ENCODE measurements at regions not wholly inside any gene's neighbourhood (a gene's known extent, or its start where the extent isn't known, plus 50 kb on each side); places are given as distances from the start of the nearest gene placed in this dataset.

- Mint-ChIP-seq H3K27ac (no peak overlapping the region), H3K4me3 (no peak overlapping the region), H3K36me3 (ENCODE audit: low read depth) (peaks cover 2% of the 10 kb centered on the region; the same call in 1 of the 3 replicates), H3K4me1 (no peaks in the 10 kb centered on the region), H3K27me3 (ENCODE audit: insufficient read depth, low read depth, poor library complexity) (peaks cover 3% of the 10 kb centered on the region), H3K9me3 (no peaks in the 10 kb centered on the region)
- H3K9me2 ChIP-seq (ENCODE audit: insufficient read depth), result 0 out of 2 replicates have a peak, but pooled peaks cover 17% of the 10 kb centered on the region
- DNase-seq (ENCODE audit: low spot score) (no peak), ATAC-seq (no peak)
- H3K36me3 ChIP-seq (ENCODE audit: insufficient read depth), result no peaks in the 10 kb centered on the region
- H3F3A ChIP-seq (replicated peaks; ENCODE audit: low read depth), result no peaks in the 10 kb centered on the region
- H3K79me2 ChIP-seq (replicated peaks; ENCODE audit: insufficient read depth), result no peaks in the 10 kb centered on the region
- H3K4me1 ChIP-seq (ENCODE audit: insufficient read depth), result no peaks in the 10 kb centered on the region
- no peaks in the 10 kb centered on the region for H4K20me1 ChIP-seq (replicated peaks; ENCODE audit: insufficient read depth)
- no peak overlapping the region for H2AFZ ChIP-seq
- no peak overlapping the region for H3K4me3 ChIP-seq
- no peak overlapping the region for H3K4me2 ChIP-seq
- H3K27me3 ChIP-seq (ENCODE audit: insufficient read depth), result no peaks in the 10 kb centered on the region
- no peak overlapping the region for H3K27ac ChIP-seq (ENCODE audit: low read depth)
- no peak for TF ChIP-seq EZH2 (IDR thresholded peaks at IDR 0.05; ENCODE audit: low read depth, unreplicated experiment)
- no peak for TF ChIP-seq CREB1 (CRISPR knock-in tag; IDR thresholded peaks at IDR 0.05; ENCODE audit: low read depth)
- TF ChIP-seq NANOG (IDR thresholded peaks at IDR 0.05; ENCODE audit: borderline replicate concordance), result no peak
- no peak for TF ChIP-seq ETS1 (IDR thresholded peaks at IDR 0.05)
- TF ChIP-seq ZNF114 (CRISPR knock-in tag; IDR thresholded peaks at IDR 0.05), result no peak
- no peak for TF ChIP-seq EZH2phosphoT487 (IDR thresholded peaks at IDR 0.05; ENCODE audit: unreplicated experiment)
- no peak for TF ChIP-seq STAT1 (IDR thresholded peaks at IDR 0.05; ENCODE audit: unreplicated experiment)
- TF ChIP-seq ZNF331 (CRISPR knock-in tag; IDR thresholded peaks at IDR 0.05; ENCODE audit: low read depth), result no peak
Measured at GRCh38 chr20:39946931-39947330, 742.1 kb downstream of the MAFB start.

- Histone ChIP-seq H3K79me2 (replicated peaks; ENCODE audit: insufficient read depth) (no peaks in the 10 kb centered on the region), H3K27me3 (ENCODE audit: insufficient read depth) (no peaks in the 10 kb centered on the region), H3K9me2 (ENCODE audit: insufficient read depth) (0 out of 2 replicates have a peak, but pooled peaks cover 17% of the 10 kb centered on the region), H3K4me1 (ENCODE audit: insufficient read depth) (0 out of 2 replicates have a peak, but pooled peaks cover 2% of the 10 kb centered on the region), H4K20me1 (replicated peaks; ENCODE audit: insufficient read depth) (no peaks in the 10 kb centered on the region), H3K4me2 (no peak overlapping the region), H3K4me3 (no peak overlapping the region), H3K27ac (ENCODE audit: low read depth) (no peak overlapping the region), H3K36me3 (ENCODE audit: insufficient read depth) (no peaks in the 10 kb centered on the region), H2AFZ (no peak overlapping the region), H3F3A (replicated peaks; ENCODE audit: low read depth) (no peaks in the 10 kb centered on the region)
- no peak overlapping the region for H3K27ac Mint-ChIP-seq
- H3K27me3 Mint-ChIP-seq (ENCODE audit: insufficient read depth, low read depth, poor library complexity), result peaks cover 3% of the 10 kb centered on the region
- peaks cover 2% of the 10 kb centered on the region; the same call in 1 of the 3 replicates for H3K36me3 Mint-ChIP-seq (ENCODE audit: low read depth)
- no peak for TF ChIP-seq JUNB (IDR thresholded peaks at IDR 0.05; ENCODE audit: unreplicated experiment)
- TF ChIP-seq ZNF114 (CRISPR knock-in tag; IDR thresholded peaks at IDR 0.05), result no peak
- TF ChIP-seq EZH2 (IDR thresholded peaks at IDR 0.05; ENCODE audit: low read depth, unreplicated experiment), result no peak
- TF ChIP-seq ZNF462 (CRISPR knock-in tag; IDR thresholded peaks at IDR 0.05), result no peak
- TF ChIP-seq ETS1 (IDR thresholded peaks at IDR 0.05), result no peak
- no peak for TF ChIP-seq POLR2AphosphoS5 (IDR thresholded peaks at IDR 0.05; ENCODE audit: low read depth)
- TF ChIP-seq CREB1 (CRISPR knock-in tag; IDR thresholded peaks at IDR 0.05; ENCODE audit: low read depth), result no peak
- TF ChIP-seq STAT1 (IDR thresholded peaks at IDR 0.05; ENCODE audit: unreplicated experiment), result no peak
- no peak for TF ChIP-seq EZH2phosphoT487 (IDR thresholded peaks at IDR 0.05; ENCODE audit: unreplicated experiment)
- TF ChIP-seq NANOG (IDR thresholded peaks at IDR 0.05; ENCODE audit: borderline replicate concordance), result no peak
- DNase-seq (ENCODE audit: low spot score) (no peak), ATAC-seq (no peak)
- H3K4me1 Mint-ChIP-seq, result no peaks in the 10 kb centered on the region
- no peak overlapping the region for H3K4me3 Mint-ChIP-seq
- no peaks in the 10 kb centered on the region for H3K9me3 Mint-ChIP-seq
Measured at GRCh38 chr20:39946053-39946810, 742.8 kb downstream of the MAFB start.
